HCT116 (cell line): ENCODE measurements at regions not wholly inside any gene's neighbourhood (a gene's known extent, or its start where the extent isn't known, plus 50 kb on each side); places are given as distances from the start of the nearest gene placed in this dataset.
A peak's percentile ranks its signal among the peaks of the same experiment; 100 is the strongest.

ENCODE experiments used
- ATAC-seq: fragments of 200-7000 bp; cut with Tn5 transposase; 2 replicates; pipeline ENCODE4 v1.9.1; 2020; ENCODE audit warnings: mild to moderate bottlenecking, moderate library complexity
- BruUV-seq: library from RNA; stranded (reverse); fragments of 400-500 nt; replicated peaks from 2 replicates; lab custom pipeline; 2021; lab: Mats Ljungman, UMichigan
- CTCF ChIA-PET: fragments of 300-600 bp; sonication (Branson Sonifier 250); formaldehyde crosslinking; loops from one replicate; lab custom pipeline; 2021; ENCODE audit warnings: antibody characterized with exemption; lab: Charles Lee
- POLR2A ChIA-PET: fragments of 300-600, 350-600 bp; sonication (Branson Sonifier 250); formaldehyde crosslinking; loops from one replicate; lab custom pipeline; 2021; ENCODE audit warnings: antibody characterized with exemption; lab: Charles Lee
- RAD21 ChIA-PET, 2 experiments: fragments of 300-600 bp; sonication (Branson Sonifier 250); formaldehyde crosslinking; loops; one replicate each; lab custom pipeline; 2023; ENCODE audit warnings: low total read pairs in 2 of 2; ENCODE audit not compliant: uncharacterized antibody in 2 of 2, unreplicated experiment in 2 of 2, low non-redundant PET in 1 of 2; lab: Charles Lee
- DNase-seq: peaks from one replicate; pipeline ENCODE4 v3.0.0-alpha.2; 2010; ENCODE audit warnings: low read depth, low spot score
- H2AFZ ChIP-seq: fragments of 200-600 bp; shearing (Covaris generic), sonication (generic); 2 replicates; pipeline ENCODE4 v1.6.1; 2017; ENCODE audit warnings: low read depth, mixed run types, mixed read lengths, antibody characterized with exemption, low read length; ENCODE audit not compliant: poor library complexity, severe bottlenecking
- H3K27ac ChIP-seq: 2 replicates; pipeline ENCODE4 v1.5.1; 2012; ENCODE audit warnings: low read depth, low read length
- H3K27me3 ChIP-seq: fragments of 200-600 bp; sonication (generic); 2 replicates; pipeline ENCODE4 v1.6.1; 2016; ENCODE audit warnings: mixed run types, low read length, mixed read lengths; ENCODE audit not compliant: insufficient read depth
- H3K36me3 ChIP-seq, 2 experiments: fragments of 200-500 bp in 1 of 2; fragments of 200-600 bp in 1 of 2; sonication (Bioruptor generic) in 1 of 2; sonication (generic) in 1 of 2; 2 replicates each; pipeline versions ENCODE4 v1.5.1 to v1.6.1; 2014 to 2016; ENCODE audit warnings: low read length in 2 of 2, inconsistent platforms in 1 of 2, mixed read lengths in 1 of 2, mixed run types in 1 of 2; ENCODE audit not compliant: insufficient read depth in 2 of 2, control insufficient read depth in 1 of 2
- H3K4me1 ChIP-seq, 2 experiments: fragments of 200-600 bp in 1 of 2; sonication (generic) in 1 of 2; 2 replicates each; pipeline versions ENCODE4 v1.5.1 to v1.6.1; 2012 to 2017; ENCODE audit warnings: low read length in 2 of 2, inconsistent platforms in 1 of 2, mild to moderate bottlenecking in 1 of 2, mixed read lengths in 1 of 2, mixed run types in 1 of 2, moderate library complexity in 1 of 2; ENCODE audit not compliant: insufficient read depth in 2 of 2, control insufficient read depth in 1 of 2
- H3K4me2 ChIP-seq: fragments of 200-600 bp; sonication (generic); 2 replicates; pipeline ENCODE4 v1.6.1; 2017; ENCODE audit warnings: mixed run types, low read length, mixed read lengths
- H3K4me3 ChIP-seq, 2 experiments: fragments of 200-600 bp in 1 of 2; sonication (generic) in 1 of 2; replicated peaks in 1 of 2; 2 replicates each; pipeline ENCODE4 v1.5.1; 2011 to 2016; ENCODE audit warnings: low read length in 2 of 2, control low read depth in 1 of 2, low read depth in 1 of 2, mild to moderate bottlenecking in 1 of 2, mixed read lengths in 1 of 2, mixed run types in 1 of 2
- H3K79me2 ChIP-seq: fragments of 200-600 bp; sonication (generic); 2 replicates; pipeline ENCODE4 v1.6.1; 2017; ENCODE audit warnings: mild to moderate bottlenecking, mixed run types, low read length, moderate library complexity, mixed read lengths; ENCODE audit not compliant: insufficient read depth
- H3K9ac ChIP-seq: fragments of 200-600 bp; sonication (generic); 2 replicates; pipeline ENCODE4 v1.6.1; 2016; ENCODE audit warnings: low read length, mixed read lengths
- H3K9me2 ChIP-seq: fragments of 200-600 bp; sonication (generic), shearing (Covaris generic); 2 replicates; pipeline ENCODE4 v1.6.1; 2017; ENCODE audit warnings: mixed run types, mild to moderate bottlenecking, moderate library complexity; ENCODE audit not compliant: insufficient read depth
- H3K9me3 ChIP-seq, 2 experiments: fragments of 200-500 bp in 1 of 2; fragments of 200-600 bp in 1 of 2; sonication (Bioruptor generic) in 1 of 2; sonication (generic) in 1 of 2; 2 replicates each; pipeline ENCODE4 v1.6.1; 2014 to 2017; ENCODE audit warnings: low read length in 2 of 2, mixed read lengths in 2 of 2, inconsistent platforms in 1 of 2, low read depth in 1 of 2, mild to moderate bottlenecking in 1 of 2, mixed run types in 1 of 2, moderate library complexity in 1 of 2; ENCODE audit not compliant: control insufficient read depth in 1 of 2, insufficient read depth in 1 of 2
- H4K20me1 ChIP-seq: fragments of 200-600 bp; sonication (generic), shearing (Covaris generic); 2 replicates; pipeline ENCODE4 v1.6.1; 2017; ENCODE audit warnings: mixed run types, mild to moderate bottlenecking, moderate library complexity; ENCODE audit not compliant: insufficient read depth
- ATF3 ChIP-seq: IDR thresholded peaks from 2 replicates; pipeline ENCODE4 v1.6.1; 2012
- CBX3 ChIP-seq: IDR thresholded peaks from 2 replicates; pipeline ENCODE4 v1.6.1; 2012; ENCODE audit warnings: low read depth
- CEBPB ChIP-seq: IDR thresholded peaks from 2 replicates; pipeline ENCODE4 v1.6.1; 2012; ENCODE audit warnings: low read depth
- CTCF ChIP-seq, 3 experiments: fragments of 200-600 bp in 1 of 3; sonication (generic) in 1 of 3; IDR thresholded peaks in 2 of 3; conservative IDR thresholded peaks in 1 of 3; 2 replicates each; pipeline ENCODE4 v1.5.1; 2012 to 2017; ENCODE audit warnings: low read depth in 2 of 3, low read length in 2 of 3, antibody characterized with exemption in 1 of 3, borderline replicate concordance in 1 of 3, control low read depth in 1 of 3, mild to moderate bottlenecking in 1 of 3, mixed read lengths in 1 of 3, mixed run types in 1 of 3, moderate library complexity in 1 of 3; ENCODE audit not compliant: insufficient read depth in 1 of 3
- EGR1 ChIP-seq: IDR thresholded peaks from 2 replicates; pipeline ENCODE4 v1.6.1; 2012; ENCODE audit warnings: low read depth
- ELF1 ChIP-seq: IDR thresholded peaks from 2 replicates; pipeline ENCODE4 v1.6.1; 2012; ENCODE audit warnings: low read depth, borderline replicate concordance
- EZH2phosphoT487 ChIP-seq: fragments of 200-600 bp; IDR thresholded peaks from 2 replicates; pipeline ENCODE4 v1.6.1; 2018; ENCODE audit warnings: antibody characterized with exemption, borderline replicate concordance
- JUND ChIP-seq: IDR thresholded peaks from 2 replicates; pipeline ENCODE4 v1.6.1; 2012
- MAX ChIP-seq: IDR thresholded peaks from 2 replicates; pipeline ENCODE4 v1.6.1; 2012
- POLR2A ChIP-seq: IDR thresholded peaks from 2 replicates; pipeline ENCODE4 v1.7.0; 2011; ENCODE audit warnings: borderline replicate concordance; ENCODE audit not compliant: insufficient read depth, insufficient read length; ENCODE audit errors: extremely low read depth
- POLR2AphosphoS5 ChIP-seq: IDR thresholded peaks from 2 replicates; pipeline ENCODE4 v1.6.1; 2011; ENCODE audit warnings: mild to moderate bottlenecking, low read depth, low read length, moderate library complexity
- SIN3A ChIP-seq: IDR thresholded peaks from 2 replicates; pipeline ENCODE4 v1.6.1; 2012; ENCODE audit warnings: low read depth
- SP1 ChIP-seq: IDR thresholded peaks from 2 replicates; pipeline ENCODE4 v1.6.1; 2012; ENCODE audit warnings: low read depth
- SRF ChIP-seq: IDR thresholded peaks from 2 replicates; pipeline ENCODE4 v1.6.1; 2012; ENCODE audit warnings: low read depth
- YY1 ChIP-seq: IDR thresholded peaks from 2 replicates; pipeline ENCODE4 v1.6.1; 2011; ENCODE audit warnings: low read length, low read depth, moderate library complexity, mild to moderate bottlenecking; ENCODE audit not compliant: insufficient replicate concordance; ENCODE audit errors: extremely low read depth
- ZNF274 ChIP-seq: fragments of 200-500 bp; sonication (Bioruptor generic); IDR thresholded peaks from 2 replicates; pipeline ENCODE4 v1.6.1; 2014; ENCODE audit warnings: mild to moderate bottlenecking, low read depth, low read length, inconsistent platforms
- intact Hi-C: fragments of 100-400 bp; cut with micrococcal nuclease; formaldehyde crosslinking; loops from 2 replicates; pipeline ENCODE4 v1.10.0; 2022

GRCh38 chr1:199157494-199157893 lies 518.7 kb downstream of the PTPRC start:
- BruUV-seq, result no TSS peak
- no peak overlapping the region for H3K9ac ChIP-seq
- peak; percentile 3 for DNase-seq
- no peaks in the 10 kb centered on the region for H3K36me3 ChIP-seq
- H3K27ac ChIP-seq, result no peak overlapping the region
- no peak overlapping the region for H3K4me3 ChIP-seq
- 0 out of 2 replicates have a peak, but pooled peaks cover 3% of the 10 kb centered on the region for H3K9me2 ChIP-seq
- no peaks in the 10 kb centered on the region for H4K20me1 ChIP-seq
- no peak for TF ChIP-seq SIN3A
- no peak for TF ChIP-seq ATF3
- TF ChIP-seq JUND, result no peak
- no peak for TF ChIP-seq MAX
- no peak for TF ChIP-seq ELF1
- POLR2A ChIA-PET, result no interaction called here
- intact Hi-C loops, result no loop called here
- ATAC-seq, result no peak
- H3K27me3 ChIP-seq, result no peaks in the 10 kb centered on the region
- no peaks in the 10 kb centered on the region for H3K9me3 ChIP-seq
- no peaks in the 10 kb centered on the region for H3K79me2 ChIP-seq
- CTCF ChIA-PET, result no interaction called here
- RAD21 ChIA-PET, result no interaction called here
- 0 out of 4 replicates have a peak, but pooled peaks cover 0 to 5% of the 10 kb centered on the region in 2 experiments for H3K4me1 ChIP-seq
- H3K4me2 ChIP-seq, result no peak overlapping the region
- H2AFZ ChIP-seq, result no peak overlapping the region

- no peak for DNase-seq
- Histone ChIP-seq H3K9me2 (0 out of 2 replicates have a peak, but pooled peaks cover 3% of the 10 kb centered on the region), H3K4me1 (0 out of 4 replicates have a peak, but pooled peaks cover 0 to 5% of the 10 kb centered on the region in 2 experiments), H3K27me3 (no peaks in the 10 kb centered on the region)
- POLR2A ChIA-PET, result no interaction called here
- intact Hi-C loops, result no loop called here
- TF ChIP-seq ATF3 (no peak), MAX (no peak), SRF (no peak), POLR2AphosphoS5 (no peak), CBX3 (no peak), POLR2A (no peak), CEBPB (no peak), EZH2phosphoT487 (no peak), ZNF274 (no peak), CTCF (IDR thresholded peaks at IDR 0.05 in 2 of 3, conservative IDR thresholded peaks at IDR 0.05 in 1 of 3; ENCODE audit: borderline replicate concordance in 1 of 3, insufficient read depth in 1 of 3, low read depth in 2 of 3, low read length in 2 of 3) (no peak), SP1 (no peak), YY1 (no peak), EGR1 (no peak)
- TF ChIP-seq, all 23 proteins: peak for 0
- BruUV-seq, result no TSS peak
- no peak overlapping the region for H3K4me2 ChIP-seq
- ChIA-PET CTCF (no interaction called here), RAD21 (no interaction called here)
- H3K27ac ChIP-seq, result no peak overlapping the region
- H4K20me1 ChIP-seq, result no peaks in the 10 kb centered on the region
- H3K36me3 ChIP-seq, result no peaks in the 10 kb centered on the region
- no peak overlapping the region for H3K9ac ChIP-seq
- no peak for ATAC-seq
- no peak overlapping the region for H2AFZ ChIP-seq
- no peak overlapping the region for H3K4me3 ChIP-seq
- no peaks in the 10 kb centered on the region for H3K9me3 ChIP-seq
- H3K79me2 ChIP-seq, result no peaks in the 10 kb centered on the region
These were observed 521.9 kb downstream of the PTPRC start for GRCh38 chr1:199160521-199161318.
